GM12878 (cell line): ENCODE measurements at regions not wholly inside any gene's neighbourhood (a gene's known extent, or its start where the extent isn't known, plus 50 kb on each side); places are given as distances from the start of the nearest gene placed in this dataset.

Experiments used
- ATAC-seq: fragments of 200-7000 bp; cut with Tn5 transposase; 3 replicates; pipeline ENCODE4 v1.9.1; 2020; ENCODE audit warnings: mild to moderate bottlenecking, moderate library complexity
- BruUV-seq: library from RNA; stranded (reverse); fragments of 400-500 nt; replicated peaks from 2 replicates; lab custom pipeline; 2021; lab: Mats Ljungman, UMichigan
- CTCF ChIA-PET: fragments of 300-600 bp; sonication (Branson Sonifier 250); formaldehyde crosslinking; extraction: SDS; loops from one replicate; lab custom pipeline; 2021; ENCODE audit warnings: inconsistent platforms; lab: Yijun Ruan, JAX
- POLR2A ChIA-PET: fragments of 350-600 bp; formaldehyde crosslinking; extraction: SDS; loops from one replicate; lab custom pipeline; 2021; ENCODE audit warnings: inconsistent platforms; lab: Charles Lee
- RAD21 ChIA-PET: fragments of 300-600 bp; sonication (Branson Sonifier 250); formaldehyde crosslinking; loops from one replicate; lab custom pipeline; 2023; ENCODE audit warnings: antibody characterized with exemption; ENCODE audit not compliant: unreplicated experiment; lab: Charles Lee
- SMC1A ChIA-PET: fragments of 300-600 bp; sonication (Branson Sonifier 250); formaldehyde crosslinking; loops from one replicate; lab custom pipeline; 2023; ENCODE audit not compliant: unreplicated experiment, uncharacterized antibody; lab: Charles Lee
- DNase-seq: peaks from one replicate; pipeline ENCODE4 v3.0.0-alpha.2; 2011; ENCODE audit warnings: low read depth, low spot score
- FAIRE-seq: peaks from 3 replicates; lab custom pipeline; 2011; peaks lifted over from hg19 to GRCh38; lab: Jason Lieb, UNC
- H2AFZ ChIP-seq: 2 replicates; pipeline ENCODE4 v1.6.0; 2011; ENCODE audit warnings: low read depth, low read length, control low read depth; ENCODE audit not compliant: control insufficient read depth
- H3K27ac ChIP-seq: 2 replicates; pipeline ENCODE4 v1.5.1; 2011; ENCODE audit warnings: control low read depth; ENCODE audit not compliant: control insufficient read depth, insufficient read depth
- H3K27me3 ChIP-seq, 2 experiments: replicated peaks in 1 of 2; 2 replicates each; pipeline versions ENCODE4 v1.6.0 to v1.6.1; 2011; ENCODE audit warnings: low read length in 1 of 2; ENCODE audit not compliant: control insufficient read depth in 2 of 2, insufficient read depth in 2 of 2
- H3K36me3 ChIP-seq, 2 experiments: 2 replicates each; pipeline ENCODE4 v1.5.1; 2011; ENCODE audit warnings: low read length in 1 of 2; ENCODE audit not compliant: control insufficient read depth in 2 of 2, insufficient read depth in 2 of 2
- H3K4me1 ChIP-seq: 2 replicates; pipeline ENCODE4 v1.6.1; 2011; ENCODE audit warnings: mild to moderate bottlenecking, low read length, moderate library complexity, mixed read lengths; ENCODE audit not compliant: control insufficient read depth, insufficient read depth
- H3K4me2 ChIP-seq: 2 replicates; pipeline ENCODE4 v1.6.0; 2011; ENCODE audit warnings: control low read depth; ENCODE audit not compliant: control insufficient read depth, insufficient read depth
- H3K4me3 ChIP-seq: fragments of 200-600 bp; sonication (generic); 2 replicates; pipeline ENCODE4 v1.5.1; 2016
- H3K79me2 ChIP-seq: 2 replicates; pipeline ENCODE4 v1.6.0; 2011; ENCODE audit warnings: low read length; ENCODE audit not compliant: control insufficient read depth, insufficient read depth
- H3K9ac ChIP-seq: 2 replicates; pipeline ENCODE4 v1.8.0; 2011; ENCODE audit warnings: low read length, control low read depth, mixed read lengths; ENCODE audit not compliant: control insufficient read depth, insufficient read depth
- H3K9me3 ChIP-seq: replicated peaks from 3 replicates; pipeline ENCODE4 v1.5.1; 2011; ENCODE audit warnings: mild to moderate bottlenecking, low read length; ENCODE audit not compliant: control insufficient read depth, insufficient read depth
- H4K20me1 ChIP-seq: 2 replicates; pipeline ENCODE4 v1.6.0; 2011; ENCODE audit not compliant: control insufficient read depth, insufficient read depth
- BRCA1 ChIP-seq: IDR thresholded peaks from 2 replicates; pipeline ENCODE4 v1.6.1; 2011; ENCODE audit warnings: low read depth, low read length, improper control_type of control experiment
- CBFB ChIP-seq: IDR thresholded peaks from 2 replicates; pipeline ENCODE4 v1.6.1; 2016; ENCODE audit warnings: antibody characterized with exemption, low read depth
- CHD4 ChIP-seq: fragments of 200-600 bp; sonication (generic); IDR thresholded peaks from 2 replicates; pipeline ENCODE4 v1.6.1; 2016; ENCODE audit warnings: mild to moderate bottlenecking
- ETV6 ChIP-seq, 2 experiments: fragments of 450-650 bp in 1 of 2; IDR thresholded peaks in 1 of 2; conservative IDR thresholded peaks in 1 of 2; 2 replicates each; pipeline ENCODE4 v1.6.1; 2014; ENCODE audit warnings: antibody characterized with exemption in 1 of 2, borderline replicate concordance in 1 of 2, low read depth in 1 of 2, mild to moderate bottlenecking in 1 of 2, moderate library complexity in 1 of 2
- HDAC2 ChIP-seq: fragments of 200-600 bp; sonication (generic); IDR thresholded peaks from 2 replicates; pipeline ENCODE4 v1.6.1; 2017
- HDAC6 ChIP-seq: fragments of 200-600 bp; sonication (generic); IDR thresholded peaks from one replicate; pipeline ENCODE4 v1.8.0; 2017; ENCODE audit warnings: antibody characterized with exemption; ENCODE audit not compliant: unreplicated experiment
- HDGF ChIP-seq: fragments of 450-650 bp; IDR thresholded peaks from 2 replicates; pipeline ENCODE4 v1.6.1; 2016; ENCODE audit warnings: antibody characterized with exemption
- IRF3 ChIP-seq: fragments of 450-650 bp; IDR thresholded peaks from 2 replicates; pipeline ENCODE4 v1.6.1; 2014; ENCODE audit warnings: mild to moderate bottlenecking
- IRF4 ChIP-seq: IDR thresholded peaks from 2 replicates; pipeline ENCODE4 v1.6.1; 2011; ENCODE audit warnings: low read depth, low read length
- JUNB ChIP-seq: IDR thresholded peaks from 2 replicates; pipeline ENCODE4 v1.6.1; 2016; ENCODE audit warnings: antibody characterized with exemption, mild to moderate bottlenecking
- LARP7 ChIP-seq: fragments of 450-650 bp; IDR thresholded peaks from 2 replicates; pipeline ENCODE4 v1.6.1; 2017; ENCODE audit warnings: mild to moderate bottlenecking
- MAX ChIP-seq: IDR thresholded peaks from 2 replicates; pipeline ENCODE4 v1.6.1; 2012; ENCODE audit warnings: low read depth, low read length, improper control_type of control experiment
- MTA2 ChIP-seq: fragments of 450-650 bp; IDR thresholded peaks from 2 replicates; pipeline ENCODE4 v1.6.1; 2016; ENCODE audit warnings: low read depth, mild to moderate bottlenecking, moderate library complexity
- NFYB ChIP-seq: IDR thresholded peaks from 2 replicates; pipeline ENCODE4 v1.6.1; 2011; ENCODE audit warnings: low read depth, mild to moderate bottlenecking, low read length, improper control_type of control experiment, moderate library complexity; ENCODE audit not compliant: insufficient read depth
- NR2C1 ChIP-seq: fragments of 450-650 bp; IDR thresholded peaks from 2 replicates; pipeline ENCODE4 v1.6.1; 2017; ENCODE audit warnings: antibody characterized with exemption, mild to moderate bottlenecking, moderate library complexity
- REST ChIP-seq: IDR thresholded peaks from 2 replicates; pipeline ENCODE4 v1.6.1; 2012; ENCODE audit warnings: mild to moderate bottlenecking, low read depth, low read length
- SMC3 ChIP-seq: IDR thresholded peaks from 2 replicates; pipeline ENCODE4 v1.6.1; 2011; ENCODE audit warnings: low read length, improper control_type of control experiment, borderline replicate concordance
- USF2 ChIP-seq: IDR thresholded peaks from 2 replicates; pipeline ENCODE4 v1.6.1; 2011; ENCODE audit warnings: low read depth, low read length, improper control_type of control experiment, borderline replicate concordance
- WRNIP1 ChIP-seq: IDR thresholded peaks from 2 replicates; pipeline ENCODE4 v1.6.1; 2011; ENCODE audit warnings: low read depth, low read length, improper control_type of control experiment, borderline replicate concordance
- YBX1 ChIP-seq: fragments of 450-650 bp; IDR thresholded peaks from 2 replicates; pipeline ENCODE4 v1.6.1; 2016; ENCODE audit warnings: antibody characterized with exemption
- ZNF384 ChIP-seq: IDR thresholded peaks from 2 replicates; pipeline ENCODE4 v1.6.1; 2012; ENCODE audit warnings: low read depth, mild to moderate bottlenecking, low read length, improper control_type of control experiment, borderline replicate concordance
- WGBS: methylation state at CpG from one replicate; pipeline ENCODE4 v1.1.6; 2016; ENCODE audit warnings: low lambda C conversion rate; ENCODE audit not compliant: insufficient replicate concordance, insufficient coverage; ENCODE audit errors: missing lambda C conversion rate; 5-methylcytosine and 5-hydroxymethylcytosine counted together
- in situ Hi-C: fragments of 300-500 bp; cut with MboI; formaldehyde crosslinking; loops from 9 replicates; pipeline ENCODE4 v1.14.3; 2018; ENCODE audit warnings: mixed read lengths
- intact Hi-C: fragments of 100-400 bp; cut with micrococcal nuclease; formaldehyde crosslinking; loops from one replicate; pipeline ENCODE4 v1.14.2; 2022; ENCODE audit not compliant: unreplicated experiment

- TF ChIP-seq REST (no peak), LARP7 (no peak), ZNF384 (no peak), CBFB (no peak), BRCA1 (no peak), HDGF (no peak), MTA2 (no peak), NFYB (no peak), YBX1 (no peak), IRF4 (no peak), HDAC6 (no peak)
These were observed 303.4 kb downstream of the DIPK2A start (continued) for GRCh38 chr3:144275005-144275404.

GRCh38 chr3:144282313-144282712 lies 310.7 kb downstream of the DIPK2A start:
- H3K4me1 ChIP-seq: no peaks in the 10 kb centered on the region
- no peaks in the 10 kb centered on the region for H3K27me3 ChIP-seq
- WGBS: 95% methylated on average over 2 of the region's 2 CpGs
- intact Hi-C loops: no loop called here
- DNase-seq: no peak
- ChIA-PET POLR2A (no interaction called here), CTCF (interaction anchor here (0.7 kb wide), 1 partner anchor 32 kb away, joined by 3 read pairs; no protein-coding TSS in a partner anchor)
- TF ChIP-seq JUNB (no peak), MAX (no peak), NR2C1 (no peak), NFYB (no peak), IRF3 (no peak), SMC3 (no peak), USF2 (no peak), WRNIP1 (no peak), HDAC2 (no peak), BRCA1 (no peak), CHD4 (no peak), ETV6 (conservative IDR thresholded peaks at IDR 0.05 in 1 of 2, IDR thresholded peaks at IDR 0.05 in 1 of 2; ENCODE audit: borderline replicate concordance in 1 of 2, low read depth in 1 of 2) (no peak), LARP7 (no peak)
- TF ChIP-seq, all 136 proteins: peak for 0
- Histone ChIP-seq H2AFZ (no peak overlapping the region), H3K9ac (no peak overlapping the region), H3K4me2 (no peak overlapping the region), H3K4me3 (no peak overlapping the region), H3K9me3 (no peaks in the 10 kb centered on the region; the same call in 2 of the 3 replicates), H4K20me1 (no peaks in the 10 kb centered on the region), H3K27ac (no peak overlapping the region), H3K79me2 (no peaks in the 10 kb centered on the region), H3K36me3 (no peaks in the 10 kb centered on the region)
- no TSS peak for BruUV-seq
- no peak for FAIRE-seq
- ATAC-seq: no peak
- in situ Hi-C loops: no loop called here
- RAD21 ChIA-PET: no interaction called here
- SMC1A ChIA-PET: no interaction called here
